ENCODE measurements at regions not wholly inside any gene's neighbourhood (a gene's known extent, or its start where the extent isn't known, plus 50 kb on each side); places are given as distances from the start of the nearest gene placed in this dataset.

- no peak for DNase-seq
Measured at GRCh38 chr10:8437896-8438295, 383.4 kb downstream of the GATA3 start.

GRCh38 chr10:8438603-8439002 lies 384.1 kb downstream of the GATA3 start:
- no peak for DNase-seq

- DNase-seq, result no peak
Measured at GRCh38 chr10:8439040-8439439, 384.6 kb downstream of the GATA3 start.

- no peak for DNase-seq
Measured at GRCh38 chr10:8444630-8445029, 390.1 kb downstream of the GATA3 start.

- DNase-seq, result no peak
Measured at GRCh38 chr10:8445353-8445752, 390.9 kb downstream of the GATA3 start.

GRCh38 chr10:8449909-8450308 lies 395.4 kb downstream of the GATA3 start:
- no peak for DNase-seq

- no peak for DNase-seq
Measured at GRCh38 chr10:8453587-8453986, 399.1 kb downstream of the GATA3 start.

GRCh38 chr10:8454357-8454756 lies 399.9 kb downstream of the GATA3 start:
- no peak for DNase-seq

- DNase-seq, result no peak
Measured at GRCh38 chr10:8455181-8455580, 400.7 kb downstream of the GATA3 start.

- no peak for DNase-seq
Measured at GRCh38 chr10:8456386-8456785, 401.9 kb downstream of the GATA3 start.

GRCh38 chr10:8460626-8461025 lies 406.1 kb downstream of the GATA3 start:
- no peak for DNase-seq

- no peak for DNase-seq
Measured at GRCh38 chr10:8462565-8462964, 408.1 kb downstream of the GATA3 start.

- no peak for DNase-seq
Measured at GRCh38 chr10:8463853-8464252, 409.4 kb downstream of the GATA3 start.

- no peak for DNase-seq
Measured at GRCh38 chr10:8468477-8468876, 414.0 kb downstream of the GATA3 start.

- DNase-seq, result no peak
Measured at GRCh38 chr10:8473205-8473604, 418.7 kb downstream of the GATA3 start.

- no peak for DNase-seq
Measured at GRCh38 chr10:8477300-8477699, 422.8 kb downstream of the GATA3 start.

GRCh38 chr10:8481718-8482504 lies 427.4 kb downstream of the GATA3 start:
- DNase-seq, result no peak

- DNase-seq, result no peak
Measured at GRCh38 chr10:8485032-8485431, 430.5 kb downstream of the GATA3 start.

GRCh38 chr10:8487346-8487745 lies 432.9 kb downstream of the GATA3 start:
- DNase-seq, result no peak

- no peak for DNase-seq
Measured at GRCh38 chr10:8489232-8489631, 434.7 kb downstream of the GATA3 start.

- no peak for DNase-seq
Measured at GRCh38 chr10:8489823-8490222, 435.3 kb downstream of the GATA3 start.

- DNase-seq, result no peak
Measured at GRCh38 chr10:8498290-8498689, 443.8 kb downstream of the GATA3 start.

- DNase-seq, result no peak
Measured at GRCh38 chr10:8498881-8499280, 444.4 kb downstream of the GATA3 start.

- DNase-seq, result no peak
Measured at GRCh38 chr10:8499312-8499711, 444.8 kb downstream of the GATA3 start.

- DNase-seq, result no peak
Measured at GRCh38 chr10:8499752-8500390, 445.4 kb downstream of the GATA3 start.

Data from COR-L47 (cell line).